ENCODE measurements at regions not wholly inside any gene's neighbourhood (a gene's known extent, or its start where the extent isn't known, plus 50 kb on each side); places are given as distances from the start of the nearest gene placed in this dataset.

- H4K20me1 ChIP-seq (ENCODE audit: insufficient read depth, low read length), result no peaks in the 10 kb centered on the region
- Mint-ChIP-seq H3K9me3 (peaks cover 0 to 1% (median 0%) of the 10 kb centered on the region in 7 donors), H3K36me3 (no peaks in the 10 kb centered on the region), H3K27ac (no peak overlapping the region), H3K4me3 (no peak overlapping the region), H3K27me3 (ENCODE audit: low read depth in 3 of 3) (peaks cover 6 to 18% (median 9%) of the 10 kb centered on the region in 3 donors), H3K4me1 (no peaks in the 10 kb centered on the region)
- no peaks in the 10 kb centered on the region for H3K27me3 ChIP-seq (ENCODE audit: control insufficient read depth in 2 of 2, insufficient read depth in 2 of 2, low read length in 2 of 2)
- TF ChIP-seq CTCF (IDR thresholded peaks at IDR 0.05), result no peak
- H3K4me3 ChIP-seq (replicated peaks in 1 of 3; ENCODE audit: low read depth in 2 of 3, low read length in 3 of 3), result no peak overlapping the region
- H2AFZ ChIP-seq (ENCODE audit: insufficient read depth, low read depth, low read length, poor library complexity, severe bottlenecking), result no peak overlapping the region
- H3K79me2 ChIP-seq (ENCODE audit: insufficient read depth, low read length), result no peaks in the 10 kb centered on the region
- intact Hi-C loops (cut with micrococcal nuclease), result no loop called here
- no peaks in the 10 kb centered on the region for H3K9me3 ChIP-seq (replicated peaks in 1 of 2; ENCODE audit: control insufficient read depth in 1 of 2, insufficient read depth in 1 of 2, low read length in 2 of 2)
- no peak overlapping the region for H3K27ac ChIP-seq (ENCODE audit: low read depth in 1 of 2, low read length in 2 of 2)
- no peak overlapping the region for H3K9ac ChIP-seq (ENCODE audit: insufficient read depth, low read length, poor library complexity, severe bottlenecking)
- no peak overlapping the region for H3K4me2 ChIP-seq (replicated peaks; ENCODE audit: extremely low read depth, low read length, poor library complexity, severe bottlenecking)
- no peaks in the 10 kb centered on the region for H3K36me3 ChIP-seq (replicated peaks in 1 of 2; ENCODE audit: control insufficient read depth in 1 of 2, insufficient read depth in 2 of 2, low read length in 2 of 2)
- no peaks in the 10 kb centered on the region for H3K4me1 ChIP-seq (ENCODE audit: control insufficient read depth in 1 of 2, insufficient read depth in 2 of 2, low read length in 2 of 2)
- DNase-seq, result no peak
- WGBS (ENCODE audit: insufficient coverage), result 89% methylated on average over 4 of the region's 6 CpGs
Observed at GRCh38 chr1:181345146-181345545, 138.2 kb upstream of the CACNA1E start.

GRCh38 chr1:181347495-181348390 is 135.6 kb upstream of the CACNA1E start:
- no peak overlapping the region for H3K4me2 ChIP-seq (replicated peaks; ENCODE audit: extremely low read depth, low read length, poor library complexity, severe bottlenecking)
- 95% methylated on average over 7 of the region's 14 CpGs for WGBS (ENCODE audit: insufficient coverage)
- H3K4me1 ChIP-seq (ENCODE audit: control insufficient read depth in 1 of 2, insufficient read depth in 2 of 2, low read length in 2 of 2), result no peaks in the 10 kb centered on the region
- no peak for TF ChIP-seq CTCF (IDR thresholded peaks at IDR 0.05)
- no peak overlapping the region for H3K4me3 ChIP-seq (replicated peaks in 1 of 3; ENCODE audit: low read depth in 2 of 3, low read length in 3 of 3)
- H3K27me3 ChIP-seq (ENCODE audit: control insufficient read depth in 2 of 2, insufficient read depth in 2 of 2, low read length in 2 of 2), result no peaks in the 10 kb centered on the region
- H3K4me3 Mint-ChIP-seq, result no peak overlapping the region
- no peaks in the 10 kb centered on the region for H3K4me1 Mint-ChIP-seq
- DNase-seq, result no peak
- no peaks in the 10 kb centered on the region for H3K79me2 ChIP-seq (ENCODE audit: insufficient read depth, low read length)
- no peak overlapping the region for H3K27ac ChIP-seq (ENCODE audit: low read depth in 1 of 2, low read length in 2 of 2)
- H2AFZ ChIP-seq (ENCODE audit: insufficient read depth, low read depth, low read length, poor library complexity, severe bottlenecking), result no peak overlapping the region
- peaks cover 0 to 1% (median 0%) of the 10 kb centered on the region in 7 donors for H3K9me3 Mint-ChIP-seq
- peak overlapping the region in 1 of 7 donors; percentile 50 for H3K27ac Mint-ChIP-seq
- H3K36me3 Mint-ChIP-seq, result no peaks in the 10 kb centered on the region
- H3K9me3 ChIP-seq (replicated peaks in 1 of 2; ENCODE audit: control insufficient read depth in 1 of 2, insufficient read depth in 1 of 2, low read length in 2 of 2), result no peaks in the 10 kb centered on the region
- H3K27me3 Mint-ChIP-seq (ENCODE audit: low read depth in 3 of 3), result peaks cover 6 to 14% (median 6%) of the 10 kb centered on the region in 3 donors
- H4K20me1 ChIP-seq (ENCODE audit: insufficient read depth, low read length), result no peaks in the 10 kb centered on the region
- intact Hi-C loops (cut with micrococcal nuclease), result no loop called here
- no peaks in the 10 kb centered on the region for H3K36me3 ChIP-seq (replicated peaks in 1 of 2; ENCODE audit: control insufficient read depth in 1 of 2, insufficient read depth in 2 of 2, low read length in 2 of 2)
- no peak overlapping the region for H3K9ac ChIP-seq (ENCODE audit: insufficient read depth, low read length, poor library complexity, severe bottlenecking)

Data from CD14-positive monocyte (primary cell).